B cell (primary cell): ENCODE measurements at regions not wholly inside any gene's neighbourhood (a gene's known extent, or its start where the extent isn't known, plus 50 kb on each side); places are given as distances from the start of the nearest gene placed in this dataset.

Experiments used
- ATAC-seq: fragments of 200-7000 bp; cut with Tn5 transposase; one replicate; pipeline ENCODE4 v1.10.0; 2021; ENCODE audit warnings: low read depth, mild to moderate bottlenecking, moderate number of reproducible peaks, moderate library complexity
- CTCF ChIA-PET: fragments of 350-600 bp; sonication (Branson Sonifier 250); formaldehyde crosslinking; loops from one replicate; lab custom pipeline; 2021; ENCODE audit warnings: antibody characterized with exemption, inconsistent platforms; lab: Charles Lee
- POLR2A ChIA-PET: fragments of 350-600 bp; sonication (Branson Sonifier 250); formaldehyde crosslinking; loops from one replicate; lab custom pipeline; 2021; ENCODE audit warnings: antibody characterized with exemption; lab: Charles Lee
- DNase-seq: peaks from one replicate; pipeline ENCODE4 v3.0.0; 2013
- H2AFZ ChIP-seq: 2 replicates; pipeline ENCODE4 v1.6.1; 2012; ENCODE audit warnings: mild to moderate bottlenecking, low read depth, low read length; ENCODE audit not compliant: insufficient read depth, poor library complexity, severe bottlenecking
- H3K27ac ChIP-seq, 2 donors: 1 replicate in 1 of 2; 2 replicates in 1 of 2; pipeline ENCODE4 v1.5.1; 2012 to 2013; ENCODE audit warnings: low read length in 2 of 2, mild to moderate bottlenecking in 2 of 2, moderate library complexity in 1 of 2
- H3K27me3 ChIP-seq, 4 experiments: fragments of 200-600 bp in 1 of 4; sonication (generic) in 1 of 4; replicated peaks in 1 of 4; 1 replicate in 2 of 4; 2 replicates in 2 of 4; pipeline versions ENCODE4 v1.6.1 to v1.7.0; 2013 to 2016; ENCODE audit warnings: low read length in 3 of 4, mild to moderate bottlenecking in 2 of 4, mixed read lengths in 1 of 4, moderate library complexity in 1 of 4; ENCODE audit not compliant: insufficient read depth in 4 of 4, control insufficient read depth in 3 of 4; ENCODE audit errors: control extremely low read depth in 1 of 4
- H3K36me3 ChIP-seq, 2 experiments: replicated peaks in 1 of 2; 1 replicate in 1 of 2; 2 replicates in 1 of 2; pipeline versions ENCODE4 v1.6.1 to v1.7.1; 2013; ENCODE audit warnings: low read length in 1 of 2; ENCODE audit not compliant: insufficient read depth in 2 of 2, control insufficient read depth in 1 of 2; ENCODE audit errors: control extremely low read depth in 1 of 2, extremely low read depth in 1 of 2
- H3K4me1 ChIP-seq, 2 donors: fragments of 200-600 bp in 1 of 2; sonication (generic) in 1 of 2; 1 replicate in 1 of 2; 2 replicates in 1 of 2; pipeline versions ENCODE4 v1.5.1 to v1.6.1; 2013 to 2017; ENCODE audit warnings: low read length in 2 of 2; ENCODE audit not compliant: control insufficient read depth in 2 of 2, insufficient read depth in 2 of 2
- H3K4me2 ChIP-seq: replicated peaks from 2 replicates; pipeline ENCODE3; 2012; ENCODE audit warnings: mild to moderate bottlenecking, low read depth, low read length; ENCODE audit not compliant: poor library complexity, severe bottlenecking
- H3K4me3 ChIP-seq, 5 experiments: fragments of 200-600 bp in 1 of 5; sonication (generic) in 1 of 5; 1 replicate in 3 of 5; 2 replicates in 2 of 5; pipeline versions ENCODE4 v1.5.1 to v1.7.0; 2011 to 2016; ENCODE audit warnings: low read length in 4 of 5, mild to moderate bottlenecking in 4 of 5, low read depth in 2 of 5, control low read depth in 1 of 5, moderate library complexity in 1 of 5; ENCODE audit not compliant: insufficient read depth in 1 of 5; ENCODE audit errors: control extremely low read depth in 1 of 5, extremely low read depth in 1 of 5
- H3K79me2 ChIP-seq: fragments of 200-600 bp; sonication (generic); one replicate; pipeline ENCODE4 v1.6.0; 2016; ENCODE audit warnings: low read length; ENCODE audit not compliant: control insufficient read depth, insufficient read depth
- H3K9ac ChIP-seq: fragments of 200-600 bp; sonication (generic); 2 replicates; pipeline ENCODE4 v1.6.1; 2017; ENCODE audit warnings: mild to moderate bottlenecking, low read length, moderate library complexity
- H3K9me3 ChIP-seq, 3 donors: one replicate each; pipeline versions ENCODE4 v1.6.1 to v1.7.1; 2013; ENCODE audit warnings: low read length in 2 of 3; ENCODE audit not compliant: control insufficient read depth in 2 of 3, insufficient read depth in 1 of 3; ENCODE audit errors: control extremely low read depth in 1 of 3
- H4K20me1 ChIP-seq: 2 replicates; pipeline ENCODE4 v1.6.0; 2012; ENCODE audit warnings: mild to moderate bottlenecking, low read length; ENCODE audit not compliant: insufficient read depth, control insufficient read depth, poor library complexity, severe bottlenecking
- H3K27ac Mint-ChIP-seq: one replicate; pipeline ENCODE4 v1.8.0; 2021; ENCODE audit warnings: mixed read lengths
- H3K27me3 Mint-ChIP-seq: one replicate; pipeline ENCODE4 v1.8.0; 2021; ENCODE audit warnings: mixed read lengths
- H3K4me1 Mint-ChIP-seq: one replicate; pipeline ENCODE4 v1.8.0; 2021; ENCODE audit warnings: mixed read lengths
- H3K4me3 Mint-ChIP-seq: one replicate; pipeline ENCODE4 v1.8.0; 2021; ENCODE audit warnings: mixed read lengths
- H3K9me3 Mint-ChIP-seq: one replicate; pipeline ENCODE4 v1.8.0; 2022; ENCODE audit warnings: mixed read lengths; ENCODE audit not compliant: insufficient read depth
- CTCF ChIP-seq: fragments of 200-600 bp; IDR thresholded peaks from one replicate; pipeline ENCODE4 v1.8.0; 2022; ENCODE audit warnings: antibody characterized with exemption, mild to moderate bottlenecking
- EZH2 ChIP-seq: IDR thresholded peaks from 2 replicates; pipeline ENCODE4 v1.6.1; 2012; ENCODE audit warnings: borderline replicate concordance, low read depth, mild to moderate bottlenecking, moderate library complexity, low read length; ENCODE audit not compliant: insufficient read depth, poor library complexity, severe bottlenecking
- WGBS: methylation state at CpG from one replicate; pipeline ENCODE4 v1.1.5; 2013; ENCODE audit warnings: missing lambda C conversion rate; ENCODE audit not compliant: insufficient coverage; 5-methylcytosine and 5-hydroxymethylcytosine counted together
- intact Hi-C: fragments of 100-400 bp; cut with micrococcal nuclease; formaldehyde crosslinking; loops from one replicate; pipeline ENCODE4 v1.10.0; 2022

GRCh38 chr11:42967653-42968052 is 344.1 kb upstream of the API5 start:
- no peaks in the 10 kb centered on the region for H3K4me1 ChIP-seq
- intact Hi-C loops, result no loop called here
- H3K79me2 ChIP-seq, result no peaks in the 10 kb centered on the region
- no peak overlapping the region for H2AFZ ChIP-seq
- H3K4me3 Mint-ChIP-seq, result no peak overlapping the region
- H3K27me3 ChIP-seq, result no peaks in the 10 kb centered on the region
- no peak for DNase-seq
- H4K20me1 ChIP-seq, result no peaks in the 10 kb centered on the region
- no peak for TF ChIP-seq CTCF
- TF ChIP-seq EZH2, result no peak
- H3K9ac ChIP-seq, result no peak overlapping the region
- no peaks in the 10 kb centered on the region for H3K4me1 Mint-ChIP-seq
- H3K36me3 ChIP-seq, result no peaks in the 10 kb centered on the region
- ChIA-PET CTCF (no interaction called here), POLR2A (no interaction called here)
- 100% methylated on average over 2 of the region's 2 CpGs for WGBS
- H3K27me3 Mint-ChIP-seq, result no peaks in the 10 kb centered on the region
- peaks cover 5% of the 10 kb centered on the region for H3K9me3 Mint-ChIP-seq
- no peak overlapping the region for H3K4me2 ChIP-seq
- ATAC-seq, result no peak
- H3K9me3 ChIP-seq, result no peaks in the 10 kb centered on the region
- no peak overlapping the region for H3K27ac ChIP-seq
- H3K27ac Mint-ChIP-seq, result no peak overlapping the region
- H3K4me3 ChIP-seq, result no peak overlapping the region

GRCh38 chr11:42972741-42973140 is 339.1 kb upstream of the API5 start:
- H2AFZ ChIP-seq, result no peak overlapping the region
- H3K27me3 ChIP-seq, result no peaks in the 10 kb centered on the region
- no peak overlapping the region for H3K27ac Mint-ChIP-seq
- H3K4me2 ChIP-seq, result no peak overlapping the region
- ATAC-seq (no peak), DNase-seq (no peak)
- no peaks in the 10 kb centered on the region for H3K36me3 ChIP-seq
- no peaks in the 10 kb centered on the region for H3K9me3 ChIP-seq
- H3K4me1 Mint-ChIP-seq, result no peaks in the 10 kb centered on the region
- H3K9ac ChIP-seq, result no peak overlapping the region
- TF ChIP-seq CTCF, result no peak
- no peak for TF ChIP-seq EZH2
- no peaks in the 10 kb centered on the region for H4K20me1 ChIP-seq
- POLR2A ChIA-PET, result no interaction called here
- H3K9me3 Mint-ChIP-seq, result no peaks in the 10 kb centered on the region
- WGBS, result no CpG with 5 or more reads among the region's 1 CpG
- no peaks in the 10 kb centered on the region for H3K79me2 ChIP-seq
- intact Hi-C loops, result no loop called here
- H3K4me3 Mint-ChIP-seq, result no peak overlapping the region
- no peak overlapping the region for H3K27ac ChIP-seq
- H3K4me3 ChIP-seq, result no peak overlapping the region
- H3K27me3 Mint-ChIP-seq, result no peaks in the 10 kb centered on the region
- no peaks in the 10 kb centered on the region for H3K4me1 ChIP-seq
- CTCF ChIA-PET, result no interaction called here
